ENCODE measurements at regions not wholly inside any gene's neighbourhood (a gene's known extent, or its start where the extent isn't known, plus 50 kb on each side); places are given as distances from the start of the nearest gene placed in this dataset.

GRCh38 chr6:15129887-15130286, 116.0 kb upstream of the JARID2 start:
- Histone ChIP-seq H3K36me3 (ENCODE audit: low read depth, missing control alignments) (no peaks in the 10 kb centered on the region), H3K4me3 (no peak overlapping the region), H3K27me3 (no peaks in the 10 kb centered on the region), H3K27ac (no peak overlapping the region), H3K9me3 (no peaks in the 10 kb centered on the region), H3K4me1 (no peaks in the 10 kb centered on the region)
- 71 to 83% methylated on average over 4 of the region's 4 CpGs for WGBS, 2 donors
- intact Hi-C loops (cut with DNase I; ENCODE audit: low total_unique reads): no loop called here
- TF ChIP-seq, protein P1, sequence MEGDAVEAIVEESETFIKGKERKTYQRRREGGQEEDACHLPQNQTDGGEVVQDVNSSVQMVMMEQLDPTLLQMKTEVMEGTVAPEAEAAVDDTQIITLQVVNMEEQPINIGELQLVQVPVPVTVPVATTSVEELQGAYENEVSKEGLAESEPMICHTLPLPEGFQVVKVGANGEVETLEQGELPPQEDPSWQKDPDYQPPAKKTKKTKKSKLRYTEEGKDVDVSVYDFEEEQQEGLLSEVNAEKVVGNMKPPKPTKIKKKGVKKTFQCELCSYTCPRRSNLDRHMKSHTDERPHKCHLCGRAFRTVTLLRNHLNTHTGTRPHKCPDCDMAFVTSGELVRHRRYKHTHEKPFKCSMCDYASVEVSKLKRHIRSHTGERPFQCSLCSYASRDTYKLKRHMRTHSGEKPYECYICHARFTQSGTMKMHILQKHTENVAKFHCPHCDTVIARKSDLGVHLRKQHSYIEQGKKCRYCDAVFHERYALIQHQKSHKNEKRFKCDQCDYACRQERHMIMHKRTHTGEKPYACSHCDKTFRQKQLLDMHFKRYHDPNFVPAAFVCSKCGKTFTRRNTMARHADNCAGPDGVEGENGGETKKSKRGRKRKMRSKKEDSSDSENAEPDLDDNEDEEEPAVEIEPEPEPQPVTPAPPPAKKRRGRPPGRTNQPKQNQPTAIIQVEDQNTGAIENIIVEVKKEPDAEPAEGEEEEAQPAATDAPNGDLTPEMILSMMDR (IDR thresholded peaks at IDR 0.05): no peak
- TF ChIP-seq POLR2A (IDR thresholded peaks at IDR 0.05): no peak
- no peak for DNase-seq

GRCh38 chr6:15131234-15131633, 114.6 kb upstream of the JARID2 start:
- H3K9me3 ChIP-seq: no peaks in the 10 kb centered on the region
- intact Hi-C loops (cut with DNase I; ENCODE audit: low total_unique reads): no loop called here
- no peaks in the 10 kb centered on the region for H3K27me3 ChIP-seq
- no peak for TF ChIP-seq POLR2A (IDR thresholded peaks at IDR 0.05)
- TF ChIP-seq, protein P1 (IDR thresholded peaks at IDR 0.05): no peak
- no peak for DNase-seq
- no peak overlapping the region for H3K27ac ChIP-seq
- H3K4me3 ChIP-seq: no peak overlapping the region
- WGBS, 2 donors: 92 to 97% methylated on average over 2 of the region's 2 CpGs
- no peaks in the 10 kb centered on the region for H3K4me1 ChIP-seq
- H3K36me3 ChIP-seq (ENCODE audit: low read depth, missing control alignments): no peaks in the 10 kb centered on the region

GRCh38 chr6:15131651-15132061, 114.2 kb upstream of the JARID2 start:
- Histone ChIP-seq H3K36me3 (ENCODE audit: low read depth, missing control alignments) (no peaks in the 10 kb centered on the region), H3K9me3 (no peaks in the 10 kb centered on the region), H3K4me3 (no peak overlapping the region), H3K27ac (no peak overlapping the region), H3K27me3 (no peaks in the 10 kb centered on the region), H3K4me1 (no peaks in the 10 kb centered on the region)
- no peak for DNase-seq
- no peak for TF ChIP-seq POLR2A (IDR thresholded peaks at IDR 0.05)
- TF ChIP-seq, protein P1 (IDR thresholded peaks at IDR 0.05): no peak
- WGBS, 2 donors: 63 to 68% methylated on average over 6 to 7 of the region's 7 CpGs
- intact Hi-C loops (cut with DNase I; ENCODE audit: low total_unique reads): no loop called here

DNA sequence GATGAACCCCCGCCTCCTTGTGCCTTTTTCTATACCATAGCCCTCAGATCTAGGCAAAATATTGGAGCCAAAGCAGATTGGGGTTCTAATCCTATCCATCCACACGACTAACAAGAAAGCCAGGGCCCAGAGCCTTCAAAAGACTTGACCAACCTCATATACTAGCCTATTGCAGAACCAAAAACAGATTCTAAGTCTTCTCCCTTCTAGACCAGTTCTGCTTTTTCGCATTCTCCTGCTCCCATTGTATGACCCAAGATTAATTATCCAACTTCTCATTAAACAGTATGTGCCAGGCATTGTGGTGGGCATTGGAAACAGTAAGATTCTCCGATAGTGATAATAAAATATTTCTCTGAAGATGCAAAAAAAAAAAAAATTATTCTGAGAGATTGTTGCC, 113.7 kb upstream of the JARID2 start:
- Histone ChIP-seq H3K4me1 (no peaks in the 10 kb centered on the region), H3K27me3 (no peaks in the 10 kb centered on the region), H3K9me3 (no peaks in the 10 kb centered on the region), H3K4me3 (no peak overlapping the region), H3K36me3 (ENCODE audit: low read depth, missing control alignments) (no peaks in the 10 kb centered on the region), H3K27ac (no peak overlapping the region)
- TF ChIP-seq POLR2A (IDR thresholded peaks at IDR 0.05): no peak
- TF ChIP-seq, protein P1 (IDR thresholded peaks at IDR 0.05): no peak
- DNase-seq: no peak
- 93 to 95% methylated on average over 4 of the region's 4 CpGs for WGBS, 2 donors
- intact Hi-C loops (cut with DNase I; ENCODE audit: low total_unique reads): no loop called here

GRCh38 chr6:15132854-15133670, 112.8 kb upstream of the JARID2 start:
- H3K9me3 ChIP-seq: no peaks in the 10 kb centered on the region
- TF ChIP-seq, protein P1 (IDR thresholded peaks at IDR 0.05): no peak
- no peak for TF ChIP-seq POLR2A (IDR thresholded peaks at IDR 0.05)
- 83 to 90% methylated on average over 8 of the region's 8 CpGs for WGBS, 2 donors
- no peaks in the 10 kb centered on the region for H3K4me1 ChIP-seq
- intact Hi-C loops (cut with DNase I; ENCODE audit: low total_unique reads): no loop called here
- H3K27me3 ChIP-seq: no peaks in the 10 kb centered on the region
- no peak overlapping the region for H3K27ac ChIP-seq
- no peak for DNase-seq
- no peak overlapping the region for H3K4me3 ChIP-seq
- H3K36me3 ChIP-seq (ENCODE audit: low read depth, missing control alignments): no peaks in the 10 kb centered on the region
